Astrocyte (in vitro differentiated cells and primary cell): ENCODE measurements at regions not wholly inside any gene's neighbourhood (a gene's known extent, or its start where the extent isn't known, plus 50 kb on each side); places are given as distances from the start of the nearest gene placed in this dataset.

ENCODE experiments used
- DNase-seq: peaks from one replicate; pipeline ENCODE4 v3.0.0-alpha.2; 2010; ENCODE audit warnings: low read depth
- FAIRE-seq: peaks from 2 replicates; lab custom pipeline; 2011; peaks lifted over from hg19 to GRCh38; lab: Jason Lieb, UNC
- H2AFZ ChIP-seq: 2 replicates; pipeline ENCODE4 v1.6.0; 2012; ENCODE audit warnings: low read depth, low read length, inconsistent platforms
- H3K27ac ChIP-seq: 2 replicates; pipeline ENCODE4 v1.5.1; 2011; ENCODE audit warnings: low read depth, low read length, inconsistent platforms
- H3K27me3 ChIP-seq: 2 replicates; pipeline ENCODE4 v1.6.0; 2011; ENCODE audit warnings: low read length, inconsistent platforms; ENCODE audit not compliant: insufficient read depth
- H3K36me3 ChIP-seq: 2 replicates; pipeline ENCODE4 v1.5.1; 2011; ENCODE audit warnings: low read length, inconsistent platforms; ENCODE audit not compliant: insufficient read depth
- H3K4me1 ChIP-seq: 2 replicates; pipeline ENCODE4 v1.5.1; 2011; ENCODE audit warnings: low read length, inconsistent platforms; ENCODE audit not compliant: insufficient read depth
- H3K4me2 ChIP-seq: 2 replicates; pipeline ENCODE4 v1.6.0; 2012; ENCODE audit warnings: low read length, inconsistent platforms
- H3K4me3 ChIP-seq: 2 replicates; pipeline ENCODE4 v1.5.1; 2011; ENCODE audit warnings: low read depth, mild to moderate bottlenecking, low read length, inconsistent platforms; ENCODE audit not compliant: insufficient read depth
- H3K79me2 ChIP-seq: 2 replicates; pipeline ENCODE4 v1.6.0; 2012; ENCODE audit warnings: mild to moderate bottlenecking, low read length, inconsistent platforms; ENCODE audit not compliant: insufficient read depth
- H3K9ac ChIP-seq: 2 replicates; pipeline ENCODE4 v1.6.0; 2012; ENCODE audit warnings: mild to moderate bottlenecking, low read length, inconsistent platforms
- H3K9me3 ChIP-seq: 2 replicates; pipeline ENCODE4 v1.5.1; 2012; ENCODE audit warnings: low read depth, mild to moderate bottlenecking, low read length, inconsistent platforms; ENCODE audit not compliant: insufficient read depth
- H4K20me1 ChIP-seq: 2 replicates; pipeline ENCODE4 v1.6.0; 2012; ENCODE audit warnings: low read length, inconsistent platforms; ENCODE audit not compliant: insufficient read depth
- H3K27ac Mint-ChIP-seq: one replicate; pipeline ENCODE4 v1.8.0; 2021; ENCODE audit warnings: mild to moderate bottlenecking, mixed read lengths; ENCODE audit not compliant: unreplicated experiment
- H3K27me3 Mint-ChIP-seq: one replicate; pipeline ENCODE4 v1.8.0; 2021; ENCODE audit warnings: low read depth, mixed read lengths; ENCODE audit not compliant: unreplicated experiment
- H3K36me3 Mint-ChIP-seq: one replicate; pipeline ENCODE4 v1.8.0; 2021; ENCODE audit warnings: low read depth, mixed read lengths; ENCODE audit not compliant: unreplicated experiment
- H3K4me1 Mint-ChIP-seq: one replicate; pipeline ENCODE4 v1.8.0; 2021; ENCODE audit warnings: low read depth, mixed read lengths; ENCODE audit not compliant: unreplicated experiment
- H3K4me3 Mint-ChIP-seq: one replicate; pipeline ENCODE4 v1.8.0; 2021; ENCODE audit warnings: mild to moderate bottlenecking, moderate library complexity, mixed read lengths; ENCODE audit not compliant: unreplicated experiment
- H3K9me3 Mint-ChIP-seq: one replicate; pipeline ENCODE4 v1.8.0; 2021; ENCODE audit warnings: mild to moderate bottlenecking, mixed read lengths; ENCODE audit not compliant: unreplicated experiment
- EZH2 ChIP-seq: IDR thresholded peaks from 2 replicates; pipeline ENCODE4 v1.6.1; 2012; ENCODE audit warnings: mild to moderate bottlenecking, low read length, inconsistent platforms; ENCODE audit not compliant: insufficient read depth
- TF ChIP-seq, protein P1 (sequence below): IDR thresholded peaks from 2 replicates; pipeline ENCODE4 v1.5.1; 2011; ENCODE audit warnings: low read depth, mild to moderate bottlenecking, inconsistent platforms, low read length, moderate library complexity; ENCODE audit not compliant: insufficient read depth

DNA sequence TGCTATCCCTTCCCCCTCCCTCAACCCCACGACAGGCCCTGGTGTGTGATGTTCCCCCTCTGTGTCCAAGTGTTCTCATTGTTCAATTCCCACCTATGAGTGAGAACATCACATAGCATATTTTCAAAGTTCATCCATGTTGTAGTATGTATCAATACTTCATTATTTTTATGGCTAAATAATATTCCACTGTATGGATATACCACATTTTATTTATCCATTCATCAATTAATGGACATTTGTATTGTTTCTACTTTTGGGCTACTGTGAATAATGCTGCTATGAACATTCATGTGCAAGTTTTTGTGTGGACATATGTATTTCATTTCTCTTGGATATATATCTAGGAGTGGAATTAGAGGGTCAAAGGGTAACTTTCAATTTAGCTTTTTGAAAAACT lies 58.7 kb upstream of the ARMC2 start:
- DNase-seq (no peak), FAIRE-seq (peak; percentile 65)
- TF ChIP-seq, protein P1, sequence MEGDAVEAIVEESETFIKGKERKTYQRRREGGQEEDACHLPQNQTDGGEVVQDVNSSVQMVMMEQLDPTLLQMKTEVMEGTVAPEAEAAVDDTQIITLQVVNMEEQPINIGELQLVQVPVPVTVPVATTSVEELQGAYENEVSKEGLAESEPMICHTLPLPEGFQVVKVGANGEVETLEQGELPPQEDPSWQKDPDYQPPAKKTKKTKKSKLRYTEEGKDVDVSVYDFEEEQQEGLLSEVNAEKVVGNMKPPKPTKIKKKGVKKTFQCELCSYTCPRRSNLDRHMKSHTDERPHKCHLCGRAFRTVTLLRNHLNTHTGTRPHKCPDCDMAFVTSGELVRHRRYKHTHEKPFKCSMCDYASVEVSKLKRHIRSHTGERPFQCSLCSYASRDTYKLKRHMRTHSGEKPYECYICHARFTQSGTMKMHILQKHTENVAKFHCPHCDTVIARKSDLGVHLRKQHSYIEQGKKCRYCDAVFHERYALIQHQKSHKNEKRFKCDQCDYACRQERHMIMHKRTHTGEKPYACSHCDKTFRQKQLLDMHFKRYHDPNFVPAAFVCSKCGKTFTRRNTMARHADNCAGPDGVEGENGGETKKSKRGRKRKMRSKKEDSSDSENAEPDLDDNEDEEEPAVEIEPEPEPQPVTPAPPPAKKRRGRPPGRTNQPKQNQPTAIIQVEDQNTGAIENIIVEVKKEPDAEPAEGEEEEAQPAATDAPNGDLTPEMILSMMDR, result no peak
- no peak for TF ChIP-seq EZH2
- Mint-ChIP-seq H3K27me3 (peaks cover 10% of the 10 kb centered on the region), H3K27ac (no peak overlapping the region), H3K36me3 (peaks cover 4% of the 10 kb centered on the region), H3K9me3 (peaks cover 14% of the 10 kb centered on the region), H3K4me1 (no peaks in the 10 kb centered on the region), H3K4me3 (no peak overlapping the region)
- Histone ChIP-seq H2AFZ (no peak overlapping the region), H3K27ac (no peak overlapping the region), H3K4me1 (no peaks in the 10 kb centered on the region), H3K9me3 (no peaks in the 10 kb centered on the region), H4K20me1 (no peaks in the 10 kb centered on the region), H3K79me2 (no peaks in the 10 kb centered on the region), H3K4me3 (no peak overlapping the region), H3K4me2 (no peak overlapping the region), H3K36me3 (no peaks in the 10 kb centered on the region), H3K9ac (no peak overlapping the region), H3K27me3 (no peaks in the 10 kb centered on the region)

DNA sequence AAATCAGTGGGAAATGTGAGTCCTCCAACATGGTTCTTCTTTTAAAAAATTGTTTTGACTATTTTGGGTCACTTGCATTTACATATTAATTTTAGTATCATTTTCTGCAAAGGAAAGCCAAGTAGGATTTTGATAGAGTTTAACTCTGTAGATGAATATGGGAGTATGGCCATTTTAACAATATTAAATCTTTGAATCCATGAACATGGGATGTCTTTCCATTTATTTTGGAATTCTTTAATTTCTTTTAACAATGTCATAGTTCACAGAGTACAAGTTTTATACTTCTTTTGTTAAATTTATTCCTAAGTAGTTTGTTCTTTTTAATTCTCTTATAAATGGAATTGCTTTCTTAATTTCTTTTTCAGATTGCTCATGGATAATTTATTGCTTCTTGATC lies 56.5 kb upstream of the ARMC2 start:
- H3K9me3 Mint-ChIP-seq, result peaks cover 11% of the 10 kb centered on the region
- H3K27ac Mint-ChIP-seq, result no peak overlapping the region
- no peak for FAIRE-seq
- Histone ChIP-seq H4K20me1 (no peaks in the 10 kb centered on the region), H3K79me2 (no peaks in the 10 kb centered on the region), H3K9ac (no peak overlapping the region), H3K36me3 (no peaks in the 10 kb centered on the region), H2AFZ (no peak overlapping the region), H3K27me3 (no peaks in the 10 kb centered on the region), H3K4me3 (no peak overlapping the region), H3K4me2 (no peak overlapping the region), H3K4me1 (no peaks in the 10 kb centered on the region), H3K27ac (no peak overlapping the region), H3K9me3 (no peaks in the 10 kb centered on the region)
- no peak overlapping the region for H3K4me3 Mint-ChIP-seq
- H3K4me1 Mint-ChIP-seq, result no peaks in the 10 kb centered on the region
- peaks cover 5% of the 10 kb centered on the region for H3K27me3 Mint-ChIP-seq
- H3K36me3 Mint-ChIP-seq, result peaks cover 4% of the 10 kb centered on the region
- DNase-seq, result no peak
- no peak for TF ChIP-seq EZH2
- TF ChIP-seq, protein P1, result no peak

GRCh38 chr6:108793516-108794251 lies 54.5 kb upstream of the ARMC2 start:
- Histone ChIP-seq H4K20me1 (no peaks in the 10 kb centered on the region), H3K4me3 (no peak overlapping the region), H3K9ac (no peak overlapping the region), H3K27ac (no peak overlapping the region), H3K4me1 (no peaks in the 10 kb centered on the region), H3K27me3 (no peaks in the 10 kb centered on the region), H3K36me3 (no peaks in the 10 kb centered on the region), H3K4me2 (no peak overlapping the region), H3K9me3 (no peaks in the 10 kb centered on the region), H3K79me2 (no peaks in the 10 kb centered on the region), H2AFZ (no peak overlapping the region)
- TF ChIP-seq EZH2, result no peak
- TF ChIP-seq, protein P1, result no peak
- Mint-ChIP-seq H3K27me3 (peaks cover 5% of the 10 kb centered on the region), H3K4me3 (no peak overlapping the region), H3K9me3 (peaks cover 5% of the 10 kb centered on the region), H3K36me3 (peaks cover 2% of the 10 kb centered on the region), H3K4me1 (peaks cover 16% of the 10 kb centered on the region), H3K27ac (no peak overlapping the region)
- no peak for FAIRE-seq
- DNase-seq, result no peak
